ENCODE measurements at regions not wholly inside any gene's neighbourhood (a gene's known extent, or its start where the extent isn't known, plus 50 kb on each side); places are given as distances from the start of the nearest gene placed in this dataset.
"Not testable (repeated sequence)": the region's sequence is repeated elsewhere in the genome, so short reads cannot be mapped to it uniquely, and the experiment has no call there.

- no peak for DNase-seq (ENCODE audit: low read depth, low spot score)
- no peaks in the 10 kb centered on the region for H3K36me3 ChIP-seq (ENCODE audit: insufficient read depth, insufficient read length, low read length)
- peaks cover 14% of the 10 kb centered on the region; the same call in 1 of the 2 replicates for H3K9me3 ChIP-seq (ENCODE audit: insufficient read depth, low read length)
- TF ChIP-seq SUZ12 (IDR thresholded peaks at IDR 0.05; ENCODE audit: extremely low read depth, insufficient read depth, insufficient read length): no peak
- TF ChIP-seq YY1 (IDR thresholded peaks at IDR 0.05; ENCODE audit: insufficient read depth, insufficient read length): no peak
- no peak for TF ChIP-seq ZNF274 (IDR thresholded peaks at IDR 0.05; ENCODE audit: low read depth, low read length)
- no peak overlapping the region for H3K4me3 ChIP-seq (ENCODE audit: insufficient read length, low read depth)
- no peaks in the 10 kb centered on the region for H3K27me3 ChIP-seq (ENCODE audit: insufficient read depth, insufficient read length)
- no peaks in the 10 kb centered on the region for H3K4me1 ChIP-seq (ENCODE audit: insufficient read depth, insufficient read length)
- no peak overlapping the region for H3K9ac ChIP-seq (ENCODE audit: insufficient read length, low read depth)
These were observed 59.3 kb upstream of the IZUMO1R start for GRCh38 chr11:94245121-94245520.

DNA sequence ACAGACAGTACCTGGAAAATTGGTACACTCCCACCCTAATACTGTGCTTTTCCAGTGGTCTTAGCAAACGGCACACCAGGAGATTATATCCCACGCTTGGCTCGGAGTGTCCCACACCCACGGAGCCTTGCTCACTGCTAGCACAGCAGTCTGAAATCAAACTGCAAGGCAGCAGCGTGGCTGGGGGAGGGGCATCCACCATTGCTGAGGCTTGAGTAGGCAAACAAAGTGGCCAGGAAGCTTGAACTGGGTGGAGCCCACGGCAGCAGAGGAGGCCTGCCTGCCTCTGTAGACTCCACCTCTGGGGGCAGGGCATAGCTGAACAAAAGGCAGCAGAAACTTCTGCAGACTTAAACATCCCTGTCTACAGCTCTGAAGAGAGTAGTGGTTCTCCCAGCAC, 56.1 kb upstream of the IZUMO1R start:
- H3K9me3 ChIP-seq (ENCODE audit: insufficient read depth, low read length): peaks cover 14% of the 10 kb centered on the region; the same call in 1 of the 2 replicates
- H3K27me3 ChIP-seq (ENCODE audit: insufficient read depth, insufficient read length); H3K36me3 ChIP-seq (ENCODE audit: insufficient read depth, insufficient read length, low read length); H3K9ac ChIP-seq (ENCODE audit: insufficient read length, low read depth); H3K4me3 ChIP-seq (ENCODE audit: insufficient read length, low read depth); H3K4me1 ChIP-seq (ENCODE audit: insufficient read depth, insufficient read length); DNase-seq (ENCODE audit: low read depth, low spot score): not testable (repeated sequence)

GRCh38 chr11:94254214-94254613, 50.2 kb upstream of the IZUMO1R start:
- Histone ChIP-seq H3K9ac (ENCODE audit: insufficient read length, low read depth) (no peak overlapping the region), H3K9me3 (ENCODE audit: insufficient read depth, low read length) (no peaks in the 10 kb centered on the region)
- no peak for DNase-seq (ENCODE audit: low read depth, low spot score)

More at GRCh38 chr11:94254214-94254613, 50.2 kb upstream of the IZUMO1R start:
- TF ChIP-seq YY1 (IDR thresholded peaks at IDR 0.05; ENCODE audit: insufficient read depth, insufficient read length) (no peak), ZNF274 (IDR thresholded peaks at IDR 0.05; ENCODE audit: low read depth, low read length) (no peak), SUZ12 (IDR thresholded peaks at IDR 0.05; ENCODE audit: extremely low read depth, insufficient read depth, insufficient read length) (no peak)
- Histone ChIP-seq H3K4me1 (ENCODE audit: insufficient read depth, insufficient read length) (no peaks in the 10 kb centered on the region), H3K4me3 (ENCODE audit: insufficient read length, low read depth) (no peak overlapping the region), H3K36me3 (ENCODE audit: insufficient read depth, insufficient read length, low read length) (no peaks in the 10 kb centered on the region), H3K27me3 (ENCODE audit: insufficient read depth, insufficient read length) (no peaks in the 10 kb centered on the region)

Data from NT2/D1 (cell line).